Endothelial cell of umbilical vein (primary cell): ENCODE measurements at regions not wholly inside any gene's neighbourhood (a gene's known extent, or its start where the extent isn't known, plus 50 kb on each side); places are given as distances from the start of the nearest gene placed in this dataset.

Source experiments
- BruUV-seq: library from RNA; stranded (reverse); fragments of 400-500 nt; replicated peaks from 2 replicates; lab custom pipeline; 2021; lab: Mats Ljungman, UMichigan
- CTCF ChIA-PET: fragments of 300-600, 350-600 bp; sonication (Branson Sonifier 250); formaldehyde crosslinking; loops from one replicate; lab custom pipeline; 2021; ENCODE audit warnings: antibody characterized with exemption, inconsistent platforms; lab: Charles Lee
- POLR2A ChIA-PET: fragments of 300-600, 350-600 bp; sonication (Branson Sonifier 250); formaldehyde crosslinking; loops from one replicate; lab custom pipeline; 2021; ENCODE audit warnings: antibody characterized with exemption, inconsistent platforms; lab: Charles Lee
- DNase-seq: peaks from one replicate; pipeline ENCODE4 v3.0.0-alpha.2; 2011; ENCODE audit warnings: low read depth, low spot score
- FAIRE-seq: peaks from 2 replicates; lab custom pipeline; 2011; peaks lifted over from hg19 to GRCh38; lab: Jason Lieb, UNC
- H2AFZ ChIP-seq: 2 replicates; pipeline ENCODE4 v1.6.0; 2012; ENCODE audit warnings: low read depth, low read length, control low read depth, inconsistent platforms
- H3K27ac ChIP-seq: 2 replicates; pipeline ENCODE4 v1.5.1; 2011; ENCODE audit warnings: low read depth, mild to moderate bottlenecking, control low read depth, low read length, moderate library complexity; ENCODE audit not compliant: insufficient read depth
- H3K27me3 ChIP-seq, 2 experiments: 2 replicates each; pipeline versions ENCODE4 v1.6.0 to v1.6.1; 2011; ENCODE audit warnings: low read length in 2 of 2, mixed read lengths in 1 of 2; ENCODE audit not compliant: control insufficient read depth in 2 of 2, insufficient read depth in 2 of 2
- H3K36me3 ChIP-seq, 2 experiments: 2 replicates in 1 of 2; 3 replicates in 1 of 2; pipeline ENCODE4 v1.5.1; 2011; ENCODE audit warnings: low read length in 2 of 2, mild to moderate bottlenecking in 1 of 2, moderate library complexity in 1 of 2; ENCODE audit not compliant: control insufficient read depth in 2 of 2, insufficient read depth in 2 of 2; ENCODE audit errors: extremely low read depth in 1 of 2
- H3K4me1 ChIP-seq: 3 replicates; pipeline ENCODE4 v1.5.1; 2011; ENCODE audit warnings: mild to moderate bottlenecking, low read length; ENCODE audit not compliant: control insufficient read depth, insufficient read depth; ENCODE audit errors: extremely low read depth
- H3K4me2 ChIP-seq: 2 replicates; pipeline ENCODE4 v1.6.1; 2011; ENCODE audit warnings: low read length, control low read depth, mixed read lengths; ENCODE audit not compliant: insufficient read depth
- H3K4me3 ChIP-seq, 3 experiments: fragments of 200-600 bp in 1 of 3; sonication (generic), shearing (Covaris generic) in 1 of 3; replicated peaks in 1 of 3; 2 replicates each; pipeline ENCODE4 v1.5.1; 2011 to 2016; ENCODE audit warnings: control low read depth in 3 of 3, low read length in 3 of 3, mild to moderate bottlenecking in 2 of 3, inconsistent platforms in 1 of 3, low read depth in 1 of 3, moderate library complexity in 1 of 3; ENCODE audit not compliant: insufficient read depth in 1 of 3
- H3K79me2 ChIP-seq: 2 replicates; pipeline ENCODE4 v1.6.0; 2012; ENCODE audit warnings: low read length, inconsistent platforms; ENCODE audit not compliant: control insufficient read depth, insufficient read depth
- H3K9ac ChIP-seq: replicated peaks from 2 replicates; pipeline ENCODE3; 2011; ENCODE audit warnings: low read length, control low read depth; ENCODE audit not compliant: insufficient read depth; ENCODE audit errors: extremely low read depth
- H3K9me1 ChIP-seq: replicated peaks from 3 replicates; pipeline ENCODE4 v1.6.0; 2011; ENCODE audit warnings: mild to moderate bottlenecking, low read length; ENCODE audit not compliant: control insufficient read depth, insufficient read depth; ENCODE audit errors: extremely low read depth
- H3K9me3 ChIP-seq: replicated peaks from 2 replicates; pipeline ENCODE4 v1.5.1; 2012; ENCODE audit warnings: low read length, inconsistent platforms; ENCODE audit not compliant: control insufficient read depth, insufficient read depth
- H4K20me1 ChIP-seq: replicated peaks from 2 replicates; pipeline ENCODE3; 2011; ENCODE audit warnings: mild to moderate bottlenecking, low read length; ENCODE audit not compliant: control insufficient read depth, insufficient read depth; ENCODE audit errors: extremely low read depth
- EZH2 ChIP-seq: IDR thresholded peaks from 2 replicates; pipeline ENCODE4 v1.6.1; 2012; ENCODE audit warnings: borderline replicate concordance, low read depth, mild to moderate bottlenecking, moderate library complexity, low read length, inconsistent platforms; ENCODE audit not compliant: severe bottlenecking
- FOS ChIP-seq: IDR thresholded peaks from 2 replicates; pipeline ENCODE4 v1.6.1; 2011; ENCODE audit warnings: mild to moderate bottlenecking, low read length, moderate library complexity, borderline replicate concordance; ENCODE audit not compliant: insufficient read depth
- GATA2 ChIP-seq: IDR thresholded peaks from 2 replicates; pipeline ENCODE4 v1.7.0; 2011; ENCODE audit warnings: low read depth, mild to moderate bottlenecking, moderate library complexity, mixed read lengths, low read length; ENCODE audit not compliant: insufficient read length, insufficient read depth
- JUN ChIP-seq: IDR thresholded peaks from 2 replicates; pipeline ENCODE4 v1.6.1; 2011; ENCODE audit warnings: borderline replicate concordance, low read depth; ENCODE audit not compliant: insufficient read length, insufficient read depth
- MYC ChIP-seq: IDR thresholded peaks from one replicate; pipeline ENCODE4 v1.6.1; 2011; ENCODE audit warnings: mild to moderate bottlenecking, low read depth, low read length
- POLR2A ChIP-seq: IDR thresholded peaks from 2 replicates; pipeline ENCODE4 v1.6.1; 2012; ENCODE audit warnings: low read depth, mild to moderate bottlenecking, control low read depth, low read length
- POLR2AphosphoS5 ChIP-seq: IDR thresholded peaks from 2 replicates; pipeline ENCODE4 v1.6.1; 2012; ENCODE audit warnings: low read depth, mild to moderate bottlenecking, control low read depth, low read length, moderate library complexity; ENCODE audit not compliant: insufficient read depth
- dilution Hi-C: fragments of 300-500 bp; cut with MboI; formaldehyde crosslinking; loops from one replicate; pipeline ENCODE4 v1.15.0; 2019; ENCODE audit warnings: low sequenced_read_pairs; ENCODE audit not compliant: extremely low pct_ligation_motif_present
- intact Hi-C: fragments of 100-400 bp; cut with micrococcal nuclease; formaldehyde crosslinking; loops from one replicate; pipeline ENCODE4 v1.10.0; 2022
- TF ChIP-seq, protein P1 (sequence below), 2 donors: IDR thresholded peaks; 1 replicate in 1 of 2; 2 replicates in 1 of 2; pipeline ENCODE4 v1.5.1; 2011; ENCODE audit warnings: low read length in 2 of 2, mild to moderate bottlenecking in 2 of 2, moderate library complexity in 2 of 2, control low read depth in 1 of 2, inconsistent platforms in 1 of 2, low read depth in 1 of 2; ENCODE audit not compliant: insufficient read depth in 1 of 2; ENCODE audit errors: extremely low read depth in 1 of 2
- TF ChIP-seq, protein P2 (sequence below): IDR thresholded peaks from 2 replicates; pipeline ENCODE4 v1.6.1; 2011; ENCODE audit not compliant: insufficient read depth, insufficient read length

DNA sequence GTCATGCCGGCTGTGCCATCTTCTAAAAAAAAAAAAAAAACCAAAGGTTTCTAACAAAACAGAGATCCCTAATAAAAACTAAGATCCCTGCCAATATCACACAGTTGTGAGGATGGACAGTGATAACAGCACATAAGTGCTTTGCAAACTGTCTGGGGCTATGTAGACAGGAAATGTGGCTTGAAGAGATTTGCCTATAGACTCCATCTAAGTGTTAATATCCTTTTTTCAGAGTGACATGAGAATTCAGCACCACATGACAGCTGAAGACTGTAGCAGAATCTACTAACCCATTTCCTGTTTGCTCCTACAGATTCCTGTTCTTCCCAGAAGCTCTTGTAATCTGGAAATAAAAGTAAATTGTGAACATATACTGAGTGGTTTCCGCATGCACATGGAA, 215.4 kb downstream of the KDR start:
- Histone ChIP-seq H3K9ac (no peak overlapping the region), H3K4me2 (no peak overlapping the region), H3K4me1 (no peaks in the 10 kb centered on the region), H3K27ac (no peak overlapping the region), H3K36me3 (no peaks in the 10 kb centered on the region), H3K79me2 (no peaks in the 10 kb centered on the region), H3K9me1 (no peaks in the 10 kb centered on the region), H4K20me1 (no peaks in the 10 kb centered on the region), H3K4me3 (no peak overlapping the region), H3K27me3 (peaks cover 22 to 35% of the 10 kb centered on the region in 2 experiments), H2AFZ (no peak overlapping the region), H3K9me3 (no peaks in the 10 kb centered on the region)
- CTCF ChIA-PET: interaction anchor here (1.2 kb wide), 1 partner anchor 15 kb away, joined by 3 read pairs; no protein-coding TSS in a partner anchor
- FAIRE-seq (no peak), DNase-seq (peak; percentile 31)
- dilution Hi-C loops: no loop called here
- POLR2A ChIA-PET: no interaction called here
- intact Hi-C loops: no loop called here
- BruUV-seq: no TSS peak
- TF ChIP-seq, protein P1, sequence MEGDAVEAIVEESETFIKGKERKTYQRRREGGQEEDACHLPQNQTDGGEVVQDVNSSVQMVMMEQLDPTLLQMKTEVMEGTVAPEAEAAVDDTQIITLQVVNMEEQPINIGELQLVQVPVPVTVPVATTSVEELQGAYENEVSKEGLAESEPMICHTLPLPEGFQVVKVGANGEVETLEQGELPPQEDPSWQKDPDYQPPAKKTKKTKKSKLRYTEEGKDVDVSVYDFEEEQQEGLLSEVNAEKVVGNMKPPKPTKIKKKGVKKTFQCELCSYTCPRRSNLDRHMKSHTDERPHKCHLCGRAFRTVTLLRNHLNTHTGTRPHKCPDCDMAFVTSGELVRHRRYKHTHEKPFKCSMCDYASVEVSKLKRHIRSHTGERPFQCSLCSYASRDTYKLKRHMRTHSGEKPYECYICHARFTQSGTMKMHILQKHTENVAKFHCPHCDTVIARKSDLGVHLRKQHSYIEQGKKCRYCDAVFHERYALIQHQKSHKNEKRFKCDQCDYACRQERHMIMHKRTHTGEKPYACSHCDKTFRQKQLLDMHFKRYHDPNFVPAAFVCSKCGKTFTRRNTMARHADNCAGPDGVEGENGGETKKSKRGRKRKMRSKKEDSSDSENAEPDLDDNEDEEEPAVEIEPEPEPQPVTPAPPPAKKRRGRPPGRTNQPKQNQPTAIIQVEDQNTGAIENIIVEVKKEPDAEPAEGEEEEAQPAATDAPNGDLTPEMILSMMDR (IDR thresholded peaks at IDR 0.05; ENCODE audit: extremely low read depth in 1 of 2, insufficient read depth in 1 of 2, low read depth in 1 of 2, low read length in 2 of 2): no peak
- TF ChIP-seq MYC: no peak
- TF ChIP-seq GATA2: no peak
- TF ChIP-seq POLR2AphosphoS5: no peak
- TF ChIP-seq POLR2A: no peak
- TF ChIP-seq, protein P2, sequence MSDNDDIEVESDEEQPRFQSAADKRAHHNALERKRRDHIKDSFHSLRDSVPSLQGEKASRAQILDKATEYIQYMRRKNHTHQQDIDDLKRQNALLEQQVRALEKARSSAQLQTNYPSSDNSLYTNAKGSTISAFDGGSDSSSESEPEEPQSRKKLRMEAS: no peak
- TF ChIP-seq EZH2: no peak
- TF ChIP-seq FOS: no peak
- no peak for TF ChIP-seq JUN
